HepG2 (cell line): ENCODE measurements at regions not wholly inside any gene's neighbourhood (a gene's known extent, or its start where the extent isn't known, plus 50 kb on each side); places are given as distances from the start of the nearest gene placed in this dataset.

Source experiments
- ATAC-seq: fragments of 200-7000 bp; cut with Tn5 transposase; 3 replicates; pipeline ENCODE4 v1.9.1; 2020; ENCODE audit warnings: mild to moderate bottlenecking, moderate library complexity
- BruUV-seq: library from RNA; stranded (reverse); fragments of 400-500 nt; replicated peaks from 2 replicates; lab custom pipeline; 2021; lab: Mats Ljungman, UMichigan
- CTCF ChIA-PET: fragments of 300-600 bp; formaldehyde crosslinking; extraction: SDS; loops from one replicate; lab custom pipeline; 2021; ENCODE audit warnings: low total read pairs, inconsistent platforms, low intra/inter-chr PET ratio; lab: Yijun Ruan, JAX
- POLR2A ChIA-PET: fragments of 350-600 bp; sonication (Branson Sonifier 250); formaldehyde crosslinking; loops from one replicate; lab custom pipeline; 2020; ENCODE audit warnings: antibody characterized with exemption, inconsistent platforms; lab: Yijun Ruan, JAX
- DNase-seq: peaks from one replicate; pipeline ENCODE4 v3.0.0-alpha.2; 2015; ENCODE audit warnings: low spot score
- FAIRE-seq: peaks from 3 replicates; lab custom pipeline; 2011; peaks lifted over from hg19 to GRCh38; lab: Jason Lieb, UNC
- H2AFZ ChIP-seq: one replicate; pipeline ENCODE4 v1.6.1; 2011; ENCODE audit warnings: low read length, inconsistent platforms
- H3K27ac ChIP-seq: fragments of 300-600 bp; 3 replicates; pipeline ENCODE4 v1.8.0; 2011; ENCODE audit warnings: mixed run types, mild to moderate bottlenecking, mixed read lengths, low read length, inconsistent platforms; ENCODE audit not compliant: insufficient read depth; ENCODE audit errors: extremely low read length
- H3K27me3 ChIP-seq, 2 experiments: fragments of 200-600 bp in 1 of 2; 2 replicates in 1 of 2; 3 replicates in 1 of 2; pipeline versions ENCODE4 v1.6.0 to v1.8.0; 2011; ENCODE audit warnings: low read length in 2 of 2, mild to moderate bottlenecking in 2 of 2, moderate library complexity in 2 of 2, inconsistent platforms in 1 of 2; ENCODE audit not compliant: insufficient read depth in 2 of 2, control insufficient read depth in 1 of 2
- H3K36me3 ChIP-seq, 2 experiments: fragments of 200-600 bp in 1 of 2; replicated peaks in 1 of 2; 2 replicates in 1 of 2; 3 replicates in 1 of 2; pipeline versions ENCODE4 v1.5.1 to v1.8.0; 2011; ENCODE audit warnings: low read length in 2 of 2, inconsistent platforms in 1 of 2; ENCODE audit not compliant: insufficient read depth in 2 of 2, control insufficient read depth in 1 of 2
- H3K4me1 ChIP-seq: 2 replicates; pipeline ENCODE4 v1.5.1; 2012; ENCODE audit warnings: low read length, inconsistent platforms; ENCODE audit not compliant: insufficient read depth
- H3K4me2 ChIP-seq: 2 replicates; pipeline ENCODE4 v1.6.0; 2011; ENCODE audit warnings: low read depth, low read length, inconsistent platforms
- H3K4me3 ChIP-seq, 3 experiments: fragments of 200-600 bp in 1 of 3; sonication (generic), shearing (Covaris generic) in 1 of 3; replicated peaks in 1 of 3; 2 replicates each; pipeline ENCODE4 v1.5.1; 2011 to 2016; ENCODE audit warnings: low read length in 3 of 3, inconsistent platforms in 2 of 3, low read depth in 2 of 3, mild to moderate bottlenecking in 2 of 3, control low read depth in 1 of 3, mixed read lengths in 1 of 3; ENCODE audit not compliant: insufficient read depth in 1 of 3
- H3K79me2 ChIP-seq: one replicate; pipeline ENCODE4 v1.6.1; 2011; ENCODE audit warnings: low read length, inconsistent platforms; ENCODE audit not compliant: insufficient read depth
- H3K9ac ChIP-seq: 2 replicates; pipeline ENCODE4 v1.6.0; 2011; ENCODE audit warnings: mild to moderate bottlenecking, low read depth, low read length, inconsistent platforms; ENCODE audit not compliant: insufficient read depth
- H3K9me3 ChIP-seq: 2 replicates; pipeline ENCODE4 v1.5.1; 2012; ENCODE audit warnings: mild to moderate bottlenecking, low read length
- H4K20me1 ChIP-seq: 2 replicates; pipeline ENCODE4 v1.6.0; 2011; ENCODE audit warnings: inconsistent platforms, mild to moderate bottlenecking, low read length, moderate library complexity; ENCODE audit not compliant: insufficient read depth
- BORCS8-MEF2B ChIP-seq: sonication (generic); formaldehyde crosslinking; IDR thresholded peaks from 2 replicates; pipeline ENCODE4 v1.8.0; 2022; ENCODE audit warnings: mild to moderate bottlenecking, missing genetic modification reagents
- BRCA1 ChIP-seq: sonication (generic); formaldehyde crosslinking; IDR thresholded peaks from 2 replicates; pipeline ENCODE4 v1.4.0; 2020; ENCODE audit warnings: missing genetic modification reagents
- BRF2 ChIP-seq: sonication (generic); formaldehyde crosslinking; IDR thresholded peaks from 2 replicates; pipeline ENCODE4 v1.8.1; 2022; ENCODE audit warnings: mild to moderate bottlenecking, missing genetic modification reagents
- ESRRA ChIP-seq: sonication (generic); formaldehyde crosslinking; IDR thresholded peaks from 2 replicates; pipeline ENCODE4 v1.5.1; 2020; ENCODE audit warnings: mild to moderate bottlenecking, low read depth, missing genetic modification reagents
- FOXJ3 ChIP-seq: sonication (generic); formaldehyde crosslinking; IDR thresholded peaks from 2 replicates; pipeline ENCODE4 v1.4.0; 2020; ENCODE audit warnings: missing genetic modification reagents, mild to moderate bottlenecking, borderline replicate concordance
- FOXO1 ChIP-seq: sonication (generic); formaldehyde crosslinking; IDR thresholded peaks from 2 replicates; pipeline ENCODE4 v1.4.0; 2020; ENCODE audit warnings: missing genetic modification reagents
- KLF13 ChIP-seq: sonication (generic); formaldehyde crosslinking; IDR thresholded peaks from 2 replicates; pipeline ENCODE4 v1.4.0; 2020; ENCODE audit warnings: mild to moderate bottlenecking, missing genetic modification reagents
- NCOA5 ChIP-seq: sonication (generic); formaldehyde crosslinking; IDR thresholded peaks from 2 replicates; pipeline ENCODE4 v1.4.0; 2020; ENCODE audit warnings: missing genetic modification reagents
- NPAS2 ChIP-seq: sonication (generic); formaldehyde crosslinking; IDR thresholded peaks from 2 replicates; pipeline ENCODE4 v1.8.0; 2022; ENCODE audit warnings: mild to moderate bottlenecking, missing genetic modification reagents, borderline replicate concordance
- NR2C2 ChIP-seq: sonication (generic); formaldehyde crosslinking; IDR thresholded peaks from 2 replicates; pipeline ENCODE4 v1.4.0; 2020; ENCODE audit warnings: missing genetic modification reagents, mild to moderate bottlenecking, moderate library complexity, borderline replicate concordance
- POLR2AphosphoS5 ChIP-seq: IDR thresholded peaks from 2 replicates; pipeline ENCODE4 v1.6.1; 2012; ENCODE audit warnings: low read depth, low read length
- POLR2G ChIP-seq: fragments of 200-400 bp; formaldehyde crosslinking; IDR thresholded peaks from 2 replicates; pipeline ENCODE4 v1.6.1; 2018; ENCODE audit warnings: mild to moderate bottlenecking, low read depth, low read length, moderate library complexity
- RFXANK ChIP-seq: IDR thresholded peaks from 2 replicates; pipeline ENCODE4 v1.6.1; 2016
- ZNF263 ChIP-seq: sonication (generic); formaldehyde crosslinking; IDR thresholded peaks from 2 replicates; pipeline ENCODE4 v1.4.0; 2020; ENCODE audit warnings: missing genetic modification reagents
- ZNF335 ChIP-seq: sonication (generic); formaldehyde crosslinking; IDR thresholded peaks from 2 replicates; pipeline ENCODE4 v1.4.0; 2020; ENCODE audit warnings: missing genetic modification reagents
- ZNF549 ChIP-seq: sonication (generic); formaldehyde crosslinking; IDR thresholded peaks from 2 replicates; pipeline ENCODE4 v1.5.0; 2020; ENCODE audit warnings: missing genetic modification reagents
- ZNF552 ChIP-seq: sonication (generic); formaldehyde crosslinking; IDR thresholded peaks from 2 replicates; pipeline ENCODE4 v1.9.0; 2022; ENCODE audit warnings: missing genetic modification reagents, mild to moderate bottlenecking, borderline replicate concordance
- ZSCAN30 ChIP-seq: sonication (generic); formaldehyde crosslinking; IDR thresholded peaks from 2 replicates; pipeline ENCODE4 v1.5.0; 2020; ENCODE audit warnings: mild to moderate bottlenecking, missing genetic modification reagents
- WGBS: methylation state at CpG from one replicate; pipeline ENCODE4 v1.1.6; 2017; ENCODE audit warnings: low lambda C conversion rate; 5-methylcytosine and 5-hydroxymethylcytosine counted together
- in situ Hi-C: cut with HindIII; loops from 2 replicates; pipeline ENCODE4 v1.10.0; 2017; ENCODE audit warnings: low pct_unique_long_range_greater_than_20kb; ENCODE audit not compliant: extremely low pct_ligation_motif_present
- intact Hi-C: fragments of 100-400 bp; cut with micrococcal nuclease; formaldehyde crosslinking; loops from one replicate; pipeline ENCODE4 v1.10.0; 2022; ENCODE audit not compliant: unreplicated experiment
- TF ChIP-seq, protein P1 (sequence below): sonication (generic); formaldehyde crosslinking; IDR thresholded peaks from 2 replicates; pipeline ENCODE4 v1.5.1; 2020; ENCODE audit warnings: mild to moderate bottlenecking, moderate library complexity, missing genetic modification reagents

DNA sequence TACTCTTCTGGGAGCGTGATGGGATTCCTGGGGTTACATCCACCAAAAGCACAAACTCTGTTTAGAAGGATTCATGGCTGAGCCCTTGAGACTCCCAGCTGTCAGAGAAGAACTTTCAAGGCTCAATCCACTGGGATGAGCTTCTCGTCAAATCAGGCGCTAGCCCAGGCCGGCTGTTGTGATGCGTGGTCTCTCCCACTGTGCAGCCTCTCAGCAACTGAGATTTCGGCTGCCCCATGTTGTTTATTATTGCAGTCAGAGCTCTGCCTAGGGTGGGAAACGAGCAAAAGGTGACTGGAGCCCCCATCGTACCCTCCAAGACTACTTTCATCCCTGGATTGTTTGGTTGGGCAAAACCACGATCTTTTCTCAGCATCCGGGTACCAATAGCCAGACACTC, 251.6 kb downstream of the ETS1 start:
- 65% methylated on average over 10 of the region's 10 CpGs for WGBS

More for the DNA sequence above, 251.6 kb downstream of the ETS1 start:
- POLR2A ChIA-PET: interaction anchor here (1.1 to 2.5 kb wide), 4 partner anchors 89 to 132 kb away, joined by 4 to 10 read pairs (median 5); no protein-coding TSS in a partner anchor
- ATAC-seq: no peak
- no peaks in the 10 kb centered on the region for H3K27me3 ChIP-seq
- no peak overlapping the region for H2AFZ ChIP-seq
- in situ Hi-C loops: no loop called here
- no peaks in the 10 kb centered on the region for H3K79me2 ChIP-seq
- peak overlapping the region; percentile 26 for H3K4me2 ChIP-seq
- H3K9ac ChIP-seq: no peak overlapping the region
- no peak for TF ChIP-seq ZNF263 (CRISPR knock-in tag)
- TF ChIP-seq ZSCAN30 (CRISPR knock-in tag): no peak
- TF ChIP-seq BRCA1 (CRISPR knock-in tag): no peak
- no peak for TF ChIP-seq ZNF335 (CRISPR knock-in tag)
- no peak for TF ChIP-seq POLR2G
- no peak for TF ChIP-seq KLF13 (CRISPR knock-in tag)
- no peak for TF ChIP-seq POLR2AphosphoS5
- TF ChIP-seq BRF2: no peak
- TF ChIP-seq RFXANK: no peak
- no peak for TF ChIP-seq ZNF549 (CRISPR knock-in tag)
- TF ChIP-seq FOXJ3: no peak
- no peak for TF ChIP-seq NR2C2 (CRISPR knock-in tag)
- TF ChIP-seq NCOA5 (CRISPR knock-in tag): no peak
- no peak for TF ChIP-seq ESRRA (CRISPR knock-in tag)
- TF ChIP-seq FOXO1 (CRISPR knock-in tag): no peak
- no peak for TF ChIP-seq BORCS8-MEF2B
- no peak for TF ChIP-seq NPAS2 (CRISPR knock-in tag)
- TF ChIP-seq ZNF552 (CRISPR knock-in tag): no peak
- TF ChIP-seq, protein P1, sequence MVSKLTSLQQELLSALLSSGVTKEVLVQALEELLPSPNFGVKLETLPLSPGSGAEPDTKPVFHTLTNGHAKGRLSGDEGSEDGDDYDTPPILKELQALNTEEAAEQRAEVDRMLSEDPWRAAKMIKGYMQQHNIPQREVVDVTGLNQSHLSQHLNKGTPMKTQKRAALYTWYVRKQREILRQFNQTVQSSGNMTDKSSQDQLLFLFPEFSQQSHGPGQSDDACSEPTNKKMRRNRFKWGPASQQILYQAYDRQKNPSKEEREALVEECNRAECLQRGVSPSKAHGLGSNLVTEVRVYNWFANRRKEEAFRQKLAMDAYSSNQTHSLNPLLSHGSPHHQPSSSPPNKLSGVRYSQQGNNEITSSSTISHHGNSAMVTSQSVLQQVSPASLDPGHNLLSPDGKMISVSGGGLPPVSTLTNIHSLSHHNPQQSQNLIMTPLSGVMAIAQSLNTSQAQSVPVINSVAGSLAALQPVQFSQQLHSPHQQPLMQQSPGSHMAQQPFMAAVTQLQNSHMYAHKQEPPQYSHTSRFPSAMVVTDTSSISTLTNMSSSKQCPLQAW (CRISPR knock-in tag): no peak
- intact Hi-C loops: loop anchor here (2.0 kb wide), 1 partner anchor 45 kb away; no protein-coding TSS in a partner anchor
- H3K36me3 ChIP-seq: no peaks in the 10 kb centered on the region
- BruUV-seq: no TSS peak
- CTCF ChIA-PET: no interaction called here
- no peak for DNase-seq
- H4K20me1 ChIP-seq: no peaks in the 10 kb centered on the region
- H3K9me3 ChIP-seq: no peaks in the 10 kb centered on the region
- no peak overlapping the region for H3K4me3 ChIP-seq
- peak overlapping the region; percentile 38 for H3K27ac ChIP-seq
- FAIRE-seq: no peak
- peaks cover 31% of the 10 kb centered on the region for H3K4me1 ChIP-seq
